HUES6 (cell line): ENCODE measurements at regions not wholly inside any gene's neighbourhood (a gene's known extent, or its start where the extent isn't known, plus 50 kb on each side); places are given as distances from the start of the nearest gene placed in this dataset.

Experiments used
- H3K27ac ChIP-seq: 2 replicates; pipeline ENCODE4 v1.7.0; 2013; ENCODE audit warnings: low read depth, mild to moderate bottlenecking, low read length, inconsistent platforms
- H3K27me3 ChIP-seq: 2 replicates; pipeline ENCODE4 v1.6.1; 2013; ENCODE audit warnings: low read length; ENCODE audit not compliant: control insufficient read depth, insufficient read depth
- H3K36me3 ChIP-seq: 2 replicates; pipeline ENCODE4 v1.6.1; 2013; ENCODE audit warnings: low read length; ENCODE audit not compliant: control insufficient read depth, insufficient read depth
- H3K4me1 ChIP-seq: 2 replicates; pipeline ENCODE4 v1.6.1; 2013; ENCODE audit warnings: low read length; ENCODE audit not compliant: control insufficient read depth, insufficient read depth
- H3K4me3 ChIP-seq: 2 replicates; pipeline ENCODE4 v1.5.1; 2013; ENCODE audit warnings: low read depth, low read length
- H3K9ac ChIP-seq: one replicate; pipeline ENCODE4 v1.6.1; 2013; ENCODE audit warnings: mild to moderate bottlenecking, low read length
- H3K9me3 ChIP-seq: 2 replicates; pipeline ENCODE4 v1.6.1; 2013; ENCODE audit warnings: low read depth, low read length; ENCODE audit not compliant: control insufficient read depth, insufficient read depth

- Histone ChIP-seq H3K27me3 (peaks cover 4% of the 10 kb centered on the region; the same call in 1 of the 2 replicates), H3K4me1 (peaks cover 8% of the 10 kb centered on the region; the same call in 1 of the 2 replicates), H3K9ac (no peak overlapping the region), H3K9me3 (no peaks in the 10 kb centered on the region), H3K36me3 (no peaks in the 10 kb centered on the region), H3K27ac (no peak overlapping the region), H3K4me3 (no peak overlapping the region)
These were observed 365.5 kb downstream of the MIAT start for GRCh38 chr22:27022896-27023361.

- no peak overlapping the region for H3K4me3 ChIP-seq
- no peaks in the 10 kb centered on the region for H3K9me3 ChIP-seq
- H3K9ac ChIP-seq = no peak overlapping the region
- H3K27me3 ChIP-seq = peaks cover 4% of the 10 kb centered on the region; the same call in 1 of the 2 replicates
- H3K4me1 ChIP-seq = peaks cover 8% of the 10 kb centered on the region; the same call in 1 of the 2 replicates
- H3K27ac ChIP-seq = no peak overlapping the region
- H3K36me3 ChIP-seq = no peaks in the 10 kb centered on the region
These were observed 366.2 kb downstream of the MIAT start for GRCh38 chr22:27023591-27023990.

GRCh38 chr22:27024982-27025381 is 367.6 kb downstream of the MIAT start:
- Histone ChIP-seq H3K4me3 (no peak overlapping the region), H3K9ac (no peak overlapping the region), H3K36me3 (no peaks in the 10 kb centered on the region), H3K27me3 (peaks cover under 1% of the 10 kb centered on the region; the same call in 1 of the 2 replicates), H3K4me1 (peaks cover 5% of the 10 kb centered on the region; the same call in 1 of the 2 replicates), H3K27ac (no peak overlapping the region), H3K9me3 (no peaks in the 10 kb centered on the region)

GRCh38 chr22:27028093-27028492 is 370.7 kb downstream of the MIAT start:
- peaks cover 6% of the 10 kb centered on the region for H3K4me1 ChIP-seq
- no peaks in the 10 kb centered on the region for H3K9me3 ChIP-seq
- H3K36me3 ChIP-seq = no peaks in the 10 kb centered on the region
- H3K27ac ChIP-seq = no peak overlapping the region
- H3K27me3 ChIP-seq = no peaks in the 10 kb centered on the region
- H3K4me3 ChIP-seq = no peak overlapping the region
- H3K9ac ChIP-seq = no peak overlapping the region

- no peak overlapping the region for H3K27ac ChIP-seq
- no peaks in the 10 kb centered on the region for H3K9me3 ChIP-seq
- H3K4me3 ChIP-seq = no peak overlapping the region
- H3K36me3 ChIP-seq = no peaks in the 10 kb centered on the region
- no peak overlapping the region for H3K9ac ChIP-seq
- no peaks in the 10 kb centered on the region; the same call in 1 of the 2 replicates for H3K27me3 ChIP-seq
- peaks cover 6% of the 10 kb centered on the region for H3K4me1 ChIP-seq
These were observed 372.3 kb downstream of the MIAT start for GRCh38 chr22:27029584-27030130.

GRCh38 chr22:27032091-27032761 is 374.8 kb downstream of the MIAT start:
- Histone ChIP-seq H3K36me3 (no peaks in the 10 kb centered on the region), H3K4me3 (no peak overlapping the region), H3K9ac (no peak overlapping the region), H3K9me3 (no peaks in the 10 kb centered on the region), H3K4me1 (peaks cover 6% of the 10 kb centered on the region), H3K27me3 (no peaks in the 10 kb centered on the region; the same call in 1 of the 2 replicates), H3K27ac (no peak overlapping the region)

GRCh38 chr22:27041745-27042310 is 384.4 kb downstream of the MIAT start:
- Histone ChIP-seq H3K9ac (no peak overlapping the region), H3K27me3 (peaks cover 5% of the 10 kb centered on the region; the same call in 1 of the 2 replicates), H3K4me3 (no peak overlapping the region), H3K36me3 (no peaks in the 10 kb centered on the region), H3K9me3 (peaks cover 8% of the 10 kb centered on the region), H3K4me1 (peaks cover 3% of the 10 kb centered on the region; the same call in 1 of the 2 replicates), H3K27ac (no peak overlapping the region)

- Histone ChIP-seq H3K4me1 (peaks cover 3% of the 10 kb centered on the region; the same call in 1 of the 2 replicates), H3K4me3 (no peak overlapping the region), H3K27ac (no peak overlapping the region), H3K9me3 (peaks cover 8% of the 10 kb centered on the region), H3K36me3 (no peaks in the 10 kb centered on the region), H3K9ac (no peak overlapping the region), H3K27me3 (peaks cover 5% of the 10 kb centered on the region; the same call in 1 of the 2 replicates)
These were observed 385.9 kb downstream of the MIAT start for GRCh38 chr22:27043262-27043661.

- Histone ChIP-seq H3K27ac (no peak overlapping the region), H3K27me3 (peaks cover 5% of the 10 kb centered on the region; the same call in 1 of the 2 replicates), H3K4me1 (peaks cover 3% of the 10 kb centered on the region; the same call in 1 of the 2 replicates), H3K9ac (no peak overlapping the region), H3K4me3 (no peak overlapping the region), H3K36me3 (no peaks in the 10 kb centered on the region), H3K9me3 (peaks cover 6% of the 10 kb centered on the region)
These were observed 387.9 kb downstream of the MIAT start for GRCh38 chr22:27045103-27045947.

GRCh38 chr22:27046086-27046485 is 388.7 kb downstream of the MIAT start:
- no peak overlapping the region for H3K9ac ChIP-seq
- H3K4me3 ChIP-seq = no peak overlapping the region
- peaks cover 3% of the 10 kb centered on the region; the same call in 1 of the 2 replicates for H3K4me1 ChIP-seq
- no peaks in the 10 kb centered on the region for H3K36me3 ChIP-seq
- peaks cover 6% of the 10 kb centered on the region for H3K9me3 ChIP-seq
- H3K27ac ChIP-seq = no peak overlapping the region
- H3K27me3 ChIP-seq = peaks cover 5% of the 10 kb centered on the region; the same call in 1 of the 2 replicates
